Skin epidermis (tissue), 12 donors: ENCODE measurements at regions not wholly inside any gene's neighbourhood (a gene's known extent, or its start where the extent isn't known, plus 50 kb on each side); places are given as distances from the start of the nearest gene placed in this dataset.

Experiments
- H3K27ac ChIP-seq, 21 experiments: fragments of 200-600 bp; sonication (generic) in 11 of 21; one replicate each; pipeline ENCODE4 v1.5.0; 2020; ENCODE audit warnings: mild to moderate bottlenecking in 3 of 21, inconsistent platforms in 2 of 21, moderate library complexity in 2 of 21
- H3K4me3 ChIP-seq, 7 experiments: fragments of 200-600 bp; sonication (generic) in 2 of 7; one replicate each; pipeline ENCODE4 v1.5.0; 2020; ENCODE audit warnings: inconsistent platforms in 2 of 7, mild to moderate bottlenecking in 2 of 7, moderate library complexity in 1 of 7

- Histone ChIP-seq H3K27ac (no peak overlapping the region), H3K4me3 (no peak overlapping the region)
Observed at GRCh38 chr12:43062201-43062895, 472.8 kb upstream of the PRICKLE1 start.

GRCh38 chr12:43060742-43061141, 471.2 kb upstream of the PRICKLE1 start:
- H3K27ac ChIP-seq, result no peak overlapping the region
- no peak overlapping the region for H3K4me3 ChIP-seq

- no peak overlapping the region for H3K27ac ChIP-seq
- H3K4me3 ChIP-seq, result no peak overlapping the region
Observed at GRCh38 chr12:43058616-43059015, 469.1 kb upstream of the PRICKLE1 start.

GRCh38 chr12:43057566-43057965, 468.0 kb upstream of the PRICKLE1 start:
- no peak overlapping the region for H3K4me3 ChIP-seq
- no peak overlapping the region for H3K27ac ChIP-seq

- no peak overlapping the region for H3K27ac ChIP-seq
- H3K4me3 ChIP-seq, result no peak overlapping the region
Observed at GRCh38 chr12:43054085-43054484, 464.5 kb upstream of the PRICKLE1 start.

- Histone ChIP-seq H3K27ac (no peak overlapping the region), H3K4me3 (no peak overlapping the region)
Observed at GRCh38 chr12:43052441-43052840, 462.9 kb upstream of the PRICKLE1 start.

GRCh38 chr12:43044241-43044640, 454.7 kb upstream of the PRICKLE1 start:
- no peak overlapping the region for H3K27ac ChIP-seq
- H3K4me3 ChIP-seq, result no peak overlapping the region

- Histone ChIP-seq H3K4me3 (no peak overlapping the region), H3K27ac (no peak overlapping the region)
Observed at GRCh38 chr12:43038991-43039390, 449.4 kb upstream of the PRICKLE1 start.

GRCh38 chr12:43029971-43030370, 440.4 kb upstream of the PRICKLE1 start:
- H3K4me3 ChIP-seq, result no peak overlapping the region
- H3K27ac ChIP-seq, result no peak overlapping the region

GRCh38 chr12:43028826-43029225, 439.3 kb upstream of the PRICKLE1 start:
- Histone ChIP-seq H3K27ac (no peak overlapping the region), H3K4me3 (no peak overlapping the region)

- Histone ChIP-seq H3K4me3 (no peak overlapping the region), H3K27ac (no peak overlapping the region)
Observed at GRCh38 chr12:43022838-43023237, 433.3 kb upstream of the PRICKLE1 start.

- no peak overlapping the region for H3K4me3 ChIP-seq
- no peak overlapping the region for H3K27ac ChIP-seq
Observed at GRCh38 chr12:43015090-43015737, 425.7 kb upstream of the PRICKLE1 start.

GRCh38 chr12:43011383-43011926, 421.9 kb upstream of the PRICKLE1 start:
- H3K4me3 ChIP-seq, result no peak overlapping the region
- no peak overlapping the region for H3K27ac ChIP-seq

- no peak overlapping the region for H3K27ac ChIP-seq
- no peak overlapping the region for H3K4me3 ChIP-seq
Observed at GRCh38 chr12:43009846-43010240, 420.3 kb upstream of the PRICKLE1 start.

GRCh38 chr12:43008953-43009845, 419.7 kb upstream of the PRICKLE1 start:
- H3K4me3 ChIP-seq, result no peak overlapping the region
- no peak overlapping the region for H3K27ac ChIP-seq

- no peak overlapping the region for H3K4me3 ChIP-seq
Observed at GRCh38 chr12:43004908-43005307, 415.4 kb upstream of the PRICKLE1 start.

GRCh38 chr12:43004141-43004540, 414.6 kb upstream of the PRICKLE1 start:
- H3K27ac ChIP-seq, result no peak overlapping the region
- H3K4me3 ChIP-seq, result no peak overlapping the region

More at GRCh38 chr12:43004908-43005307, 415.4 kb upstream of the PRICKLE1 start:
- no peak overlapping the region for H3K27ac ChIP-seq

GRCh38 chr12:42996869-42997431, 407.4 kb upstream of the PRICKLE1 start:
- H3K27ac ChIP-seq, result no peak overlapping the region
- H3K4me3 ChIP-seq, result no peak overlapping the region

GRCh38 chr12:42992826-42993225, 403.3 kb upstream of the PRICKLE1 start:
- H3K27ac ChIP-seq, result no peak overlapping the region
- no peak overlapping the region for H3K4me3 ChIP-seq

- Histone ChIP-seq H3K4me3 (no peak overlapping the region), H3K27ac (no peak overlapping the region)
Observed at GRCh38 chr12:42990387-42990786, 400.8 kb upstream of the PRICKLE1 start.
